Esophagus muscularis mucosa (tissue), 3 donors: ENCODE measurements at regions not wholly inside any gene's neighbourhood (a gene's known extent, or its start where the extent isn't known, plus 50 kb on each side); places are given as distances from the start of the nearest gene placed in this dataset.

Experiments
- CTCF ChIP-seq, 3 experiments: fragments of 200-600 bp in 2 of 3; fragments of 450-650 bp in 1 of 3; sonication (generic) in 2 of 3; IDR thresholded peaks; one replicate each; pipeline ENCODE4 v1.5.1; 2017 to 2019; ENCODE audit warnings: antibody characterized with exemption in 3 of 3, mild to moderate bottlenecking in 2 of 3, moderate library complexity in 1 of 3
- POLR2AphosphoS5 ChIP-seq, 2 donors: sonication (generic); formaldehyde crosslinking; IDR thresholded peaks; one replicate each; pipeline ENCODE4 v1.6.1; 2017; ENCODE audit warnings: antibody characterized with exemption in 2 of 2

DNA sequence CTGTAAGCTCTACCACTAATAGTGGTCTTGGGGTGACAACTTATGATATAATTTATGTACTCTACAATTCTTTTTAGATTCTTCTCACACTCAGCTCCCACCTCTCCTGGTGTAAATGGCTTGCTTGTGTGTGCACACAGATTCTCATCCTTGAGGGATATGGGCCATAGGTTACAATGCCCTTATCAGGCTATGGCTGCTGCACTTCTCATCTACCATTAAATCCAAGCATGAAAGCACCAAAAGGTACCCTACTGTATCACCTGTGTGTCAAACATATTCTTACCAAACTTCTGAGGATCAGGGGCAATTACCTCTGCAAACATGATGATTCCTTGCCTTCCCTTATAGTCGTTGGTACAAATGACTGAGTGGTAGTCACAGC is 891.9 kb downstream of the SQOR start:
- no peak for TF ChIP-seq POLR2AphosphoS5 (IDR thresholded peaks at IDR 0.05)
- no peak for TF ChIP-seq CTCF (IDR thresholded peaks at IDR 0.05)
